HEK293T (cell line): ENCODE measurements at regions not wholly inside any gene's neighbourhood (a gene's known extent, or its start where the extent isn't known, plus 50 kb on each side); places are given as distances from the start of the nearest gene placed in this dataset.

ENCODE experiments used
- ELF4 ChIP-seq: fragments of 450-650 bp; IDR thresholded peaks from 2 replicates; pipeline ENCODE4 v1.6.1; 2017; ENCODE audit warnings: antibody characterized with exemption
- HDGF ChIP-seq: fragments of 450-650 bp; IDR thresholded peaks from 2 replicates; pipeline ENCODE4 v1.6.1; 2017; ENCODE audit warnings: antibody characterized with exemption, borderline replicate concordance
- NFRKB ChIP-seq: fragments of 450-650 bp; IDR thresholded peaks from 2 replicates; pipeline ENCODE4 v1.6.1; 2016; ENCODE audit warnings: mild to moderate bottlenecking, moderate library complexity
- SP1 ChIP-seq: fragments of 450-650 bp; IDR thresholded peaks from 2 replicates; pipeline ENCODE4 v1.6.1; 2017
- TF ChIP-seq, protein P1 (sequence below): fragments of 450-650 bp; IDR thresholded peaks from 2 replicates; pipeline ENCODE4 v1.6.1; 2016

DNA sequence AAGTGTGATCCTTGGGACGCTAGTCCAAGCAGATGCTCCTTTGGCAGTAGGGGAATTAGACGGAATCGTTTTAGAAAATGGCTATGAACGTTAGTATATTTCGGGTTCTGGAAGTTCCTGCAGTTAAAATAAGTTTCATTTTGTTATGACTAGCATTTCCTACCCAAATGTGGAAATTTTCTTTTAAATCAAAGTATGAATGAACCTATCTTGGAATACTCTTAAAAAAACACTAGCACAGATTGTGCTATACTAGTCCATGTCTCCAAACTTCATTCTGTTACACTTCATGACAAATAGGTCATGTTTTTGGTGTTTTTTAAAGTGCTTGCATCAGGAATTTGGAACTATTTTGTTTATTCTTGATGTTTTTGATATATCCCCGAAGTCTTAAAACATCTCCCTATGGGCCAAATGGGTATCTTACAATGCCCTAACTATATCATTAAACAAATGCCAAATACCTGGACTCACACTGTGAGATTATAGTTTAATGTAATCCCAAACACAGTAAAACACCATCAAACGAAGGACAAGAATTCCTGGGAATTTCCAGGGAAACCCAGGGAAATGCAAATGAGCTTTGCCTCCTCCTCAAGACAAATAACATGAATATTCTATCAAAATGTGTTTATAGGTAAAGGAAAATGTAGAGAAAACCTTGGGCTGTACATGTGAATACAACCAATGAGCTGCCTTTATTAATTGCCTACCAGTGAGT, 75.9 kb upstream of the PTPRZ1 start:
- TF ChIP-seq NFRKB: no peak
- TF ChIP-seq, protein P1, sequence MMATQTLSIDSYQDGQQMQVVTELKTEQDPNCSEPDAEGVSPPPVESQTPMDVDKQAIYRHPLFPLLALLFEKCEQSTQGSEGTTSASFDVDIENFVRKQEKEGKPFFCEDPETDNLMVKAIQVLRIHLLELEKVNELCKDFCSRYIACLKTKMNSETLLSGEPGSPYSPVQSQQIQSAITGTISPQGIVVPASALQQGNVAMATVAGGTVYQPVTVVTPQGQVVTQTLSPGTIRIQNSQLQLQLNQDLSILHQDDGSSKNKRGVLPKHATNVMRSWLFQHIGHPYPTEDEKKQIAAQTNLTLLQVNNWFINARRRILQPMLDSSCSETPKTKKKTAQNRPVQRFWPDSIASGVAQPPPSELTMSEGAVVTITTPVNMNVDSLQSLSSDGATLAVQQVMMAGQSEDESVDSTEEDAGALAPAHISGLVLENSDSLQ: no peak
- TF ChIP-seq ELF4: no peak
- TF ChIP-seq SP1: no peak
- no peak for TF ChIP-seq HDGF
